PFSK-1 (cell line): ENCODE measurements at regions not wholly inside any gene's neighbourhood (a gene's known extent, or its start where the extent isn't known, plus 50 kb on each side); places are given as distances from the start of the nearest gene placed in this dataset.

Source experiments
- FOXP2 ChIP-seq: optimal IDR thresholded peaks from 2 replicates; pipeline ENCODE3; 2011; ENCODE audit warnings: borderline replicate concordance, control low read depth, inconsistent platforms; ENCODE audit not compliant: insufficient read depth; ENCODE audit errors: extremely low read length, extremely low read depth
- POLR2AphosphoS5 ChIP-seq: IDR thresholded peaks from 2 replicates; pipeline ENCODE4 v1.6.1; 2012; ENCODE audit warnings: low read depth, mild to moderate bottlenecking, control low read depth, low read length, moderate library complexity
- SIN3A ChIP-seq: IDR thresholded peaks from 2 replicates; pipeline ENCODE4 v1.6.1; 2012; ENCODE audit warnings: mild to moderate bottlenecking, low read length, moderate library complexity, borderline replicate concordance; ENCODE audit not compliant: insufficient read depth
- TAF1 ChIP-seq: IDR thresholded peaks from 2 replicates; pipeline ENCODE4 v1.6.1; 2012; ENCODE audit warnings: low read length, control low read depth, borderline replicate concordance; ENCODE audit not compliant: insufficient read depth
- TF ChIP-seq, protein P1 (sequence below), 2 experiments: IDR thresholded peaks; 2 replicates each; pipeline versions ENCODE4 v1.6.1 to v1.8.0; 2011 to 2012; ENCODE audit warnings: low read depth in 2 of 2, low read length in 2 of 2, control low read depth in 1 of 2, inconsistent platforms in 1 of 2, mild to moderate bottlenecking in 1 of 2, moderate library complexity in 1 of 2; ENCODE audit not compliant: insufficient read depth in 1 of 2

DNA sequence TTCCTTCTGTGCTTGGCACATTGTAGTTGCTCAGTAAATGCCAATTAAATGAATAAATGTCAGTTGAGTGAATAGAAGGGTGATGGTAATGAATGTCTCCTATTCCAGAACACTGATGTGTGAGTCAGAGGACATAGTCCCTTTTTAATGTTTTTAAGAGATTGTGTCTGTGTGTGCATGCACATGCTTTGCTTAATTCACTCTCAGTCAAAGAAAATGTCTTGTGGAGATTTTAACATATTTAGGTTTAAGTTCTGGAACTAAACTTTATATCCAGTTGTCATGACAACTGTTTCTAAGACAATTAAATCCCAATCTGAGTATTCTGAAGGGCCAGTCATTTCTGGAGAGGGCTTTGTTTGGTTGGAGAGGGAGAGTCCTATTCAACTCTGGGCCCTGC, 255.3 kb upstream of the CDH11 start:
- TF ChIP-seq FOXP2, result no peak
- no peak for TF ChIP-seq SIN3A
- TF ChIP-seq, protein P1, sequence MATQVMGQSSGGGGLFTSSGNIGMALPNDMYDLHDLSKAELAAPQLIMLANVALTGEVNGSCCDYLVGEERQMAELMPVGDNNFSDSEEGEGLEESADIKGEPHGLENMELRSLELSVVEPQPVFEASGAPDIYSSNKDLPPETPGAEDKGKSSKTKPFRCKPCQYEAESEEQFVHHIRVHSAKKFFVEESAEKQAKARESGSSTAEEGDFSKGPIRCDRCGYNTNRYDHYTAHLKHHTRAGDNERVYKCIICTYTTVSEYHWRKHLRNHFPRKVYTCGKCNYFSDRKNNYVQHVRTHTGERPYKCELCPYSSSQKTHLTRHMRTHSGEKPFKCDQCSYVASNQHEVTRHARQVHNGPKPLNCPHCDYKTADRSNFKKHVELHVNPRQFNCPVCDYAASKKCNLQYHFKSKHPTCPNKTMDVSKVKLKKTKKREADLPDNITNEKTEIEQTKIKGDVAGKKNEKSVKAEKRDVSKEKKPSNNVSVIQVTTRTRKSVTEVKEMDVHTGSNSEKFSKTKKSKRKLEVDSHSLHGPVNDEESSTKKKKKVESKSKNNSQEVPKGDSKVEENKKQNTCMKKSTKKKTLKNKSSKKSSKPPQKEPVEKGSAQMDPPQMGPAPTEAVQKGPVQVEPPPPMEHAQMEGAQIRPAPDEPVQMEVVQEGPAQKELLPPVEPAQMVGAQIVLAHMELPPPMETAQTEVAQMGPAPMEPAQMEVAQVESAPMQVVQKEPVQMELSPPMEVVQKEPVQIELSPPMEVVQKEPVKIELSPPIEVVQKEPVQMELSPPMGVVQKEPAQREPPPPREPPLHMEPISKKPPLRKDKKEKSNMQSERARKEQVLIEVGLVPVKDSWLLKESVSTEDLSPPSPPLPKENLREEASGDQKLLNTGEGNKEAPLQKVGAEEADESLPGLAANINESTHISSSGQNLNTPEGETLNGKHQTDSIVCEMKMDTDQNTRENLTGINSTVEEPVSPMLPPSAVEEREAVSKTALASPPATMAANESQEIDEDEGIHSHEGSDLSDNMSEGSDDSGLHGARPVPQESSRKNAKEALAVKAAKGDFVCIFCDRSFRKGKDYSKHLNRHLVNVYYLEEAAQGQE (IDR thresholded peaks at IDR 0.05; ENCODE audit: insufficient read depth in 1 of 2, low read depth in 2 of 2, low read length in 2 of 2), result no peak
- no peak for TF ChIP-seq POLR2AphosphoS5
- TF ChIP-seq TAF1, result no peak

DNA sequence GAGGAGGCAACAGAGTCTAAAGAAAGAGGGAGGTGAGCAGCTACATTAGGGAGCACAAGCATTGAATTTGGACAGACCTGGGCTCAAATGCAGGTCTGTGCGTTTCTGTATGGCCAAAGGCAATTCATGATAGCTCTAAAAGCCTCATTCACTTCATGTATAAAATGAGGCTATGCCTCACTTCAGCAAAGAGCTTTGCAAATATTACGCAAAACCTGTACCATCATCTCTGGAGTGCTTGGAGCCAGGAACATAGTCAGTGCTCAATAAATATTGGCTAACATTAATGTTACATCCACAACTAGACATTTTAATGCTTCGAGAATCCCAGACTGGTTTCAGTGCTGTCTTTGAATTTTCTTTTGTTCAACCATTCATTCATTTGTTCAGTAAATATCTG, 254.7 kb upstream of the CDH11 start:
- TF ChIP-seq POLR2AphosphoS5 (no peak), SIN3A (no peak), TAF1 (no peak)

- TF ChIP-seq TAF1 (no peak), SIN3A (no peak), POLR2AphosphoS5 (no peak), FOXP2 (no peak)
- TF ChIP-seq, protein P1 (IDR thresholded peaks at IDR 0.05; ENCODE audit: insufficient read depth in 1 of 2, low read depth in 2 of 2, low read length in 2 of 2), result no peak
These were observed 253.8 kb upstream of the CDH11 start for GRCh38 chr16:65375651-65376050.

DNA sequence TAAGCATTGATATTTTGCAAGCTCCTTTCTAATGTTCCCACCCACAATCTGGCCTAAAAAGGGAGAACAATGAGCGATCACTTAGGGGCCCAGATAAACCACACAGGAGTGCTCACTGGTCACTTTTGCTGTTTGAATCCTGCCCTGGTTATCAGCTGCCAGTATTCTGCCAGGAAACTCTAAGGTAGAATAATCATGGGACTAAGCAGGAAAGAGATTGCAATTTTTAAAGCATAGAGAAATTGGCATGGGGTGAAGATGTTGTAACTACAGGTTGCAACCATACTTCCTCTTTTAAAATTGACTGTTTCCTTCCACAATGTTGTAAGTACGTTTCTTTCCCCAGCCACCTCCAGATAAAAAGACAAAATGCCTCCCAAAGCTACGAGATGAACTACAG, 251.2 kb upstream of the CDH11 start:
- TF ChIP-seq POLR2AphosphoS5, result no peak
- TF ChIP-seq TAF1, result no peak
- TF ChIP-seq, protein P1 (IDR thresholded peaks at IDR 0.05; ENCODE audit: insufficient read depth in 1 of 2, low read depth in 2 of 2, low read length in 2 of 2), result no peak
- TF ChIP-seq SIN3A, result no peak
- TF ChIP-seq FOXP2, result no peak

DNA sequence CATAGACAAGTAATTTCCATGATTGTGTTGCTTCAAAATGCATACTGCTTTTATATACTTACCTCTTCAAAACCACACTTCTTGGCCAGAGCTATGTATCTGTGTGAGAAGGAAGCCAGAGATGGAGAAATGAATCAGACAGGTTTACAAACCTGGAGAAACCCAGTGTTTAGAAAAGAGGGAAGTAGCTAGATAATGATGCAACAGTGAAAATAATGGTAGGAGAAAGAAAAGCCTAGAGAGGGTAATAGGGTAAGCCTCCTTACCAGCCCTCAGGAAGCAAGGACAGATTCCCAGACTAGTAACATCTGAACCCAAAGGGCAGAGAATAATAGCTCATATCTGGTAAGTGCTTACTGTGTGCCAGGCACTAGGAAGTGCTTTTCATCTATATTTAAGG, 250.3 kb upstream of the CDH11 start:
- TF ChIP-seq POLR2AphosphoS5, result no peak
- TF ChIP-seq FOXP2, result no peak
- TF ChIP-seq, protein P1 (IDR thresholded peaks at IDR 0.05; ENCODE audit: insufficient read depth in 1 of 2, low read depth in 2 of 2, low read length in 2 of 2), result no peak
- TF ChIP-seq TAF1, result no peak
- TF ChIP-seq SIN3A, result no peak
